Mesenchymal stem cell (in vitro differentiated cells and primary cell): ENCODE measurements at regions not wholly inside any gene's neighbourhood (a gene's known extent, or its start where the extent isn't known, plus 50 kb on each side); places are given as distances from the start of the nearest gene placed in this dataset.

Source experiments
- DNase-seq: peaks from one replicate; pipeline ENCODE4 v3.0.0-alpha.2; 2013
- H2AFZ ChIP-seq: one replicate; pipeline ENCODE4 v1.6.1; 2013; ENCODE audit warnings: low read depth, mild to moderate bottlenecking, control low read depth, inconsistent platforms, low read length, moderate library complexity
- H2AK5ac ChIP-seq: 2 replicates; pipeline ENCODE4 v1.6.1; 2013; ENCODE audit warnings: low read length, moderate library complexity, mild to moderate bottlenecking, inconsistent platforms; ENCODE audit not compliant: severe bottlenecking
- H2BK120ac ChIP-seq: one replicate; pipeline ENCODE4 v1.6.1; 2013; ENCODE audit warnings: low read depth, mild to moderate bottlenecking, inconsistent platforms, low read length, moderate library complexity
- H2BK12ac ChIP-seq, 2 experiments: one replicate each; pipeline ENCODE4 v1.6.1; 2013; ENCODE audit warnings: inconsistent platforms in 2 of 2, low read length in 2 of 2, mild to moderate bottlenecking in 2 of 2, moderate library complexity in 2 of 2, control low read depth in 1 of 2
- H2BK15ac ChIP-seq: one replicate; pipeline ENCODE4 v1.6.1; 2013; ENCODE audit warnings: mild to moderate bottlenecking, low read depth, inconsistent platforms; ENCODE audit not compliant: poor library complexity, severe bottlenecking
- H2BK5ac ChIP-seq: 2 replicates; pipeline ENCODE4 v1.6.1; 2013; ENCODE audit warnings: low read depth, mild to moderate bottlenecking, low read length, control low read depth, inconsistent platforms; ENCODE audit not compliant: poor library complexity, severe bottlenecking
- H3K14ac ChIP-seq, 2 experiments: one replicate each; pipeline ENCODE4 v1.6.1; 2013; ENCODE audit warnings: inconsistent platforms in 2 of 2, low read length in 2 of 2, control low read depth in 1 of 2, mild to moderate bottlenecking in 1 of 2, moderate library complexity in 1 of 2
- H3K18ac ChIP-seq, 2 experiments: one replicate each; pipeline ENCODE4 v1.6.1; 2013; ENCODE audit warnings: inconsistent platforms in 2 of 2, low read length in 2 of 2, control low read depth in 1 of 2, low read depth in 1 of 2, mild to moderate bottlenecking in 1 of 2
- H3K23ac ChIP-seq, 2 experiments: one replicate each; pipeline ENCODE4 v1.6.1; 2013; ENCODE audit warnings: inconsistent platforms in 2 of 2, low read length in 2 of 2, mild to moderate bottlenecking in 2 of 2, moderate library complexity in 2 of 2, control low read depth in 1 of 2
- H3K27ac ChIP-seq: 2 replicates; pipeline ENCODE4 v1.5.1; 2013; ENCODE audit warnings: mild to moderate bottlenecking, moderate library complexity, low read length, control low read depth, inconsistent platforms; ENCODE audit not compliant: poor library complexity, severe bottlenecking
- H3K27me3 ChIP-seq, 2 experiments: 2 replicates each; pipeline versions ENCODE4 v1.6.1 to v1.7.0; 2013; ENCODE audit warnings: low read length in 2 of 2, mild to moderate bottlenecking in 2 of 2, moderate library complexity in 2 of 2, control low read depth in 1 of 2, inconsistent platforms in 1 of 2; ENCODE audit not compliant: control insufficient read depth in 1 of 2, insufficient read depth in 1 of 2
- H3K36me3 ChIP-seq, 2 experiments: 2 replicates each; pipeline versions ENCODE4 v1.6.1 to v1.7.0; 2013; ENCODE audit warnings: low read length in 2 of 2, control low read depth in 1 of 2, inconsistent platforms in 1 of 2, low read depth in 1 of 2, mild to moderate bottlenecking in 1 of 2; ENCODE audit not compliant: insufficient read depth in 2 of 2, control insufficient read depth in 1 of 2
- H3K4ac ChIP-seq, 2 experiments: one replicate each; pipeline ENCODE4 v1.6.1; 2013; ENCODE audit warnings: inconsistent platforms in 2 of 2, low read length in 2 of 2, mild to moderate bottlenecking in 2 of 2, moderate library complexity in 2 of 2, control low read depth in 1 of 2, low read depth in 1 of 2
- H3K4me1 ChIP-seq: 2 replicates; pipeline ENCODE4 v1.6.1; 2013; ENCODE audit warnings: low read depth, low read length, control low read depth; ENCODE audit not compliant: control insufficient read depth, insufficient read depth
- H3K4me2 ChIP-seq: 2 replicates; pipeline ENCODE4 v1.6.1; 2013; ENCODE audit warnings: low read length, mild to moderate bottlenecking, inconsistent platforms; ENCODE audit not compliant: poor library complexity, severe bottlenecking
- H3K4me3 ChIP-seq, 2 experiments: 2 replicates each; pipeline versions ENCODE4 v1.5.1 to v1.7.0; 2013; ENCODE audit warnings: low read length in 2 of 2, mild to moderate bottlenecking in 2 of 2, control low read depth in 1 of 2, low read depth in 1 of 2; ENCODE audit not compliant: insufficient read depth in 1 of 2
- H3K79me1 ChIP-seq: replicated peaks from 2 replicates; pipeline ENCODE4 v1.6.1; 2013; ENCODE audit warnings: mild to moderate bottlenecking, control low read depth, low read length, inconsistent platforms; ENCODE audit not compliant: poor library complexity, severe bottlenecking
- H3K9ac ChIP-seq: 2 replicates; pipeline ENCODE4 v1.7.0; 2013; ENCODE audit warnings: mild to moderate bottlenecking, low read length, moderate library complexity
- H3K9me3 ChIP-seq: 2 replicates; pipeline ENCODE4 v1.7.0; 2013; ENCODE audit warnings: mild to moderate bottlenecking, low read length; ENCODE audit not compliant: control insufficient read depth
- H4K8ac ChIP-seq: one replicate; pipeline ENCODE4 v1.6.1; 2013; ENCODE audit warnings: inconsistent platforms, mild to moderate bottlenecking, low read length, moderate library complexity
- H4K91ac ChIP-seq: one replicate; pipeline ENCODE4 v1.6.1; 2013; ENCODE audit warnings: mild to moderate bottlenecking, low read length, inconsistent platforms
- WGBS: methylation state at CpG from one replicate; pipeline ENCODE4 v1.1.7; 2013; ENCODE audit warnings: mixed read lengths; 5-methylcytosine and 5-hydroxymethylcytosine counted together

DNA sequence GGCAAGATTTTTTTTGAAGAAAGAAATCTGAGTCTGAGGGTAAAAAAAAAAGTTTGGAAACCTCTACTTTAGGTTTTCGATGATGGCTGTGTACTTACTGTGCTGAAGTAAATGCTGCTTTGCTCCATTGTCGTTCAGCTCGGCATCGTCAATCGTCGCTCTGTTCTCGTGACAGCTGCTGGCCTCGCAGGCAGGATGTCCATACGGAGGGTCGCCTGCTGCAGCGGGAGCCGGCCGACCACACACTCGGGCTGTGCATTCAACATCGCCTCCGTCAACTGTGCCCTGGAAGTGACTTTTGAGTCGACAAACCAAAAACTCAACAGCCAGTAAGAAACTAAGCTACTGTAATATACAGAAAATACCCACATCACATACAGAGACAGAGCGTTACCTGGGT lies 53.1 kb upstream of the SMOC2 start:
- 77% methylated on average over 17 of the region's 18 CpGs for WGBS
- Histone ChIP-seq H3K27ac (no peak overlapping the region), H3K9ac (no peak overlapping the region)

GRCh38 chr6:168388641-168389633 lies 52.0 kb upstream of the SMOC2 start:
- Histone ChIP-seq H4K91ac (no peak overlapping the region), H3K9ac (no peak overlapping the region), H2AFZ (no peak overlapping the region)

More for the DNA sequence above, 53.1 kb upstream of the SMOC2 start:
- Histone ChIP-seq H4K8ac (no peak overlapping the region), H3K27me3 (peaks cover 6 to 15% of the 10 kb centered on the region in 2 experiments), H2AK5ac (no peak overlapping the region), H3K23ac (no peak overlapping the region), H3K36me3 (no peaks in the 10 kb centered on the region), H2AFZ (no peak overlapping the region), H3K4me3 (no peak overlapping the region), H3K4me1 (peaks cover 2% of the 10 kb centered on the region), H4K91ac (no peak overlapping the region), H2BK12ac (no peak overlapping the region), H3K14ac (no peak overlapping the region), H3K4ac (no peak overlapping the region), H2BK5ac (no peak overlapping the region), H2BK120ac (no peak overlapping the region), H3K4me2 (no peak overlapping the region), H2BK15ac (no peak overlapping the region), H3K79me1 (no peaks in the 10 kb centered on the region), H3K9me3 (no peaks in the 10 kb centered on the region), H3K18ac (no peak overlapping the region)
- no peak for DNase-seq

DNA sequence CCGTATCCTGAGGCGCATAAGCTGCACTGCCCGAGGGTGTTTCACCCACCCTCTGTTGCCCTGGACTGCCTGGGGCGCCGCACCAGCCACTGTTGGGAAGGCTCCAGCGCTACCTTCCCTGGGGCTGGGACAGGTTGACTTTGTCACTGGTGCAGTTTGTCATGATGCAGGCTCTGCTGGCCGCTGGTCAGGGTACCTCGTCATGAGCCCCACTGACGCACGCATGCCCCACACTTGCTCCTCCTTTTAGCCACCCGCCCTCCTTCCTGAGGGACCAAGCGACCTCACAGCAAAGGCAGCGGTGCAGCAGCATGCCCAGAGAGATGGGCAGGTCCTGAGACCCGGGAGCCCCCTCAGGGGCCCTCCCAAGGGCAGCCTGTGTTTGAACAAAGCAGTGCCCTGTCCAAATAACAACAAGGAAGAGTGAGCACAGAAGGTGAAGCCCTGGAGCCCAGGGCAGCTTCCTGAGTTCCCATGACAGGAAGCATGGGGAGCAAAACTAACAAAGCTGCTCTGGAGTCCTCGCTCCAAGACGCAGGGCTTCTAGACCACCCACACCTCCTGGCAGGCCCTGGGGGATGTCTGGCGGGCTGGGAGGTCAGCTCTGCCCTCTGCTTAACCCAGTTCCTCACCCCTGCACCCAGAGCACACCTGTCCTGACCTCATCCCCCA lies 50.1 kb upstream of the SMOC2 start:
- Histone ChIP-seq H3K4me2 (no peak overlapping the region), H2AFZ (no peak overlapping the region), H3K18ac (no peak overlapping the region), H3K27me3 (peaks cover 6 to 31% of the 10 kb centered on the region in 2 experiments), H2AK5ac (no peak overlapping the region), H2BK12ac (no peak overlapping the region), H3K4ac (no peak overlapping the region), H4K91ac (no peak overlapping the region), H3K79me1 (no peaks in the 10 kb centered on the region), H3K9me3 (no peaks in the 10 kb centered on the region), H3K4me3 (no peak overlapping the region), H2BK15ac (no peak overlapping the region), H4K8ac (no peak overlapping the region), H3K36me3 (no peaks in the 10 kb centered on the region), H2BK120ac (no peak overlapping the region), H3K9ac (no peak overlapping the region), H3K27ac (no peak overlapping the region), H2BK5ac (no peak overlapping the region), H3K14ac (no peak overlapping the region), H3K4me1 (peaks cover 1% of the 10 kb centered on the region), H3K23ac (no peak overlapping the region)
- WGBS, result 78% methylated on average over 17 of the region's 17 CpGs
- DNase-seq, result no peak

More at GRCh38 chr6:168388641-168389633, 52.0 kb upstream of the SMOC2 start:
- no peak overlapping the region for H3K23ac ChIP-seq
- 69% methylated on average over 31 of the region's 32 CpGs for WGBS
- H3K4me3 ChIP-seq, result no peak overlapping the region
- H3K4me1 ChIP-seq, result no peaks in the 10 kb centered on the region
- H3K4ac ChIP-seq, result no peak overlapping the region
- H4K8ac ChIP-seq, result no peak overlapping the region
- H3K27ac ChIP-seq, result no peak overlapping the region
- no peaks in the 10 kb centered on the region for H3K79me1 ChIP-seq
- no peak for DNase-seq
- H2BK12ac ChIP-seq, result no peak overlapping the region
- no peak overlapping the region for H3K18ac ChIP-seq
- H3K27me3 ChIP-seq, result peaks cover 6 to 22% of the 10 kb centered on the region in 2 experiments
- H2BK5ac ChIP-seq, result no peak overlapping the region
- H3K14ac ChIP-seq, result no peak overlapping the region
- no peak overlapping the region for H3K4me2 ChIP-seq
- no peak overlapping the region for H2BK120ac ChIP-seq
- H2BK15ac ChIP-seq, result no peak overlapping the region
- H2AK5ac ChIP-seq, result no peak overlapping the region
- no peaks in the 10 kb centered on the region for H3K9me3 ChIP-seq
- no peaks in the 10 kb centered on the region for H3K36me3 ChIP-seq
